ENCODE measurements at regions not wholly inside any gene's neighbourhood (a gene's known extent, or its start where the extent isn't known, plus 50 kb on each side); places are given as distances from the start of the nearest gene placed in this dataset.

DNA sequence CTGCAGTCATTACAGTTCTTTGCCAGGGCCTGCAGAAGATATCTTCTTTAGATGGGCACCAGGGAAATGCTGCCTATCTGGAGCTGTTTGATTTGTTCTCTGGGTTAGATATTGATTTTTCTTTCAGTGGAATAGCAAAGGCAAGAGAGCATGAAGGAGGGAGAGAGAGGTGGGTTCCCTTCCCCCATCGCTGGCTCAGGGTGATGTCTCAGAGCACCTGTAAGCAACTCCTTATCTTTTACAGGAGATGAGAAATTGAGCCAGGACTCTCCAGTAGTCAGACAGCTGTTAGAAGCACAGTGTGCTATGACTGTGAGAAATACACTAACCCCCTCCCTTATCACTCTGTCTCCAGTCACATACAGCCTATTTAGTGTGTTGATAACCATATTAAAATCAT is 89.3 kb upstream of the SLC24A5 start:
- no peaks in the 10 kb centered on the region for H3K9me3 Mint-ChIP-seq (ENCODE audit: unreplicated experiment)
- ChIA-PET POLR2A (interaction anchor here (0.7 to 1.0 kb wide), 2 partner anchors 14 to 28 kb away, joined by 3 to 4 read pairs; no protein-coding TSS in a partner anchor), CTCF (interaction anchor here (0.6 kb wide), 1 partner anchor 331 kb away, joined by 3 read pairs; no protein-coding TSS in a partner anchor)
- no TSS peak for BruUV-seq (replicated peaks)
- H3K27ac Mint-ChIP-seq (ENCODE audit: low read depth, unreplicated experiment), result no peak overlapping the region
- H3K27me3 Mint-ChIP-seq (ENCODE audit: insufficient read depth, unreplicated experiment), result no peaks in the 10 kb centered on the region
- no peak overlapping the region for H3K4me3 Mint-ChIP-seq (ENCODE audit: unreplicated experiment)
- TF ChIP-seq, protein P1, sequence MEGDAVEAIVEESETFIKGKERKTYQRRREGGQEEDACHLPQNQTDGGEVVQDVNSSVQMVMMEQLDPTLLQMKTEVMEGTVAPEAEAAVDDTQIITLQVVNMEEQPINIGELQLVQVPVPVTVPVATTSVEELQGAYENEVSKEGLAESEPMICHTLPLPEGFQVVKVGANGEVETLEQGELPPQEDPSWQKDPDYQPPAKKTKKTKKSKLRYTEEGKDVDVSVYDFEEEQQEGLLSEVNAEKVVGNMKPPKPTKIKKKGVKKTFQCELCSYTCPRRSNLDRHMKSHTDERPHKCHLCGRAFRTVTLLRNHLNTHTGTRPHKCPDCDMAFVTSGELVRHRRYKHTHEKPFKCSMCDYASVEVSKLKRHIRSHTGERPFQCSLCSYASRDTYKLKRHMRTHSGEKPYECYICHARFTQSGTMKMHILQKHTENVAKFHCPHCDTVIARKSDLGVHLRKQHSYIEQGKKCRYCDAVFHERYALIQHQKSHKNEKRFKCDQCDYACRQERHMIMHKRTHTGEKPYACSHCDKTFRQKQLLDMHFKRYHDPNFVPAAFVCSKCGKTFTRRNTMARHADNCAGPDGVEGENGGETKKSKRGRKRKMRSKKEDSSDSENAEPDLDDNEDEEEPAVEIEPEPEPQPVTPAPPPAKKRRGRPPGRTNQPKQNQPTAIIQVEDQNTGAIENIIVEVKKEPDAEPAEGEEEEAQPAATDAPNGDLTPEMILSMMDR (IDR thresholded peaks at IDR 0.05; ENCODE audit: unreplicated experiment), result no peak
- no peaks in the 10 kb centered on the region for H3K36me3 Mint-ChIP-seq (ENCODE audit: insufficient read depth, unreplicated experiment)
- peaks cover 5% of the 10 kb centered on the region for H3K4me1 Mint-ChIP-seq (ENCODE audit: insufficient read depth, unreplicated experiment)
- no peak for DNase-seq (ENCODE audit: unreplicated experiment)
- intact Hi-C loops (cut with micrococcal nuclease), result no loop called here

DNA sequence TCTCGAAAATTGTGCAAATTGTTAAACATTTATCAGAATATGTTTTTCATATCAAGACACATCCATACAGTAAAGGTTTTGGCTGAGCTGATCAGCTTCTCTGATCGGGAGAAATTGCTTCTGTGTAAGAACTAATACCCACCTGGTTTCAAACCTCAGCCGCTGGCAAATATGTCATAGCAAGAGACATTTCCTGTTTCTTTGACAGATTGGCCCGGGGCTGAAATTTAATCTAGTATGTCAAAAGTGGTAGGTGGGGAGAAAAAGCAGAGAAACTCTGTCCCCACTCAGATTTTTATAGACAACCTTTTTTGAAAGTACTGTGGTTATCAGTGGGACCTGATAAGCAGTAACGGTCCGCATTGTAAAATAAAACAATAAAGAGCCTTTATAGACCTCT is 88.8 kb upstream of the SLC24A5 start:
- POLR2A ChIA-PET, result interaction anchor here (1.0 kb wide), 1 partner anchor 28 kb away, joined by 3 read pairs; no protein-coding TSS in a partner anchor
- Mint-ChIP-seq H3K27ac (ENCODE audit: low read depth, unreplicated experiment) (no peak overlapping the region), H3K36me3 (ENCODE audit: insufficient read depth, unreplicated experiment) (no peaks in the 10 kb centered on the region), H3K4me3 (ENCODE audit: unreplicated experiment) (no peak overlapping the region), H3K9me3 (ENCODE audit: unreplicated experiment) (no peaks in the 10 kb centered on the region), H3K27me3 (ENCODE audit: insufficient read depth, unreplicated experiment) (no peaks in the 10 kb centered on the region), H3K4me1 (ENCODE audit: insufficient read depth, unreplicated experiment) (peaks cover 5% of the 10 kb centered on the region)
- TF ChIP-seq, protein P1 (IDR thresholded peaks at IDR 0.05; ENCODE audit: unreplicated experiment), result no peak
- intact Hi-C loops (cut with micrococcal nuclease), result no loop called here
- DNase-seq (ENCODE audit: unreplicated experiment), result no peak
- CTCF ChIA-PET, result no interaction called here
- BruUV-seq (replicated peaks), result no TSS peak

DNA sequence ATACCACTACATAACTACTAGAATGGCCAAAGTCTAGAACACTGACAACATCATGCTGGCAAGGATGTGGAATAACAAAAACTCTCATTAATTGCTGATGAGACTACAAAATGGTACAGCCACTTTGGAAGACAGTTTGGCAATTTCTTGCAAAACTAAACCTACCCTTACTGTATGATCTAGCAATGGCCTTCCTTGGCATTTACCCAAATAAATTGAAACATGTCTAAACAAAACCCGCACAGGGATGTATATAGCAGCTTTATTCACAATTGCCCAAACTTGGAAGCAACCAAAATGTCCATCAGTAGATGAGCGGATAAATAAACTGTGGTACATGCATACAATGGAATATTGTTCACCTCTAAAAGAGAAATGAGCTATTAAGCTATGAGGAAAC is 87.9 kb upstream of the SLC24A5 start:
- BruUV-seq (replicated peaks), result no TSS peak
- TF ChIP-seq, protein P1 (IDR thresholded peaks at IDR 0.05; ENCODE audit: unreplicated experiment), result no peak
- ChIA-PET POLR2A (no interaction called here), CTCF (no interaction called here)
- Mint-ChIP-seq H3K9me3 (ENCODE audit: unreplicated experiment) (no peaks in the 10 kb centered on the region), H3K27ac (ENCODE audit: low read depth, unreplicated experiment) (no peak overlapping the region), H3K27me3 (ENCODE audit: insufficient read depth, unreplicated experiment) (no peaks in the 10 kb centered on the region), H3K4me3 (ENCODE audit: unreplicated experiment) (no peak overlapping the region), H3K4me1 (ENCODE audit: insufficient read depth, unreplicated experiment) (peaks cover 5% of the 10 kb centered on the region), H3K36me3 (ENCODE audit: insufficient read depth, unreplicated experiment) (no peaks in the 10 kb centered on the region)
- DNase-seq (ENCODE audit: unreplicated experiment), result peak; percentile 59
- intact Hi-C loops (cut with micrococcal nuclease), result no loop called here

DNA sequence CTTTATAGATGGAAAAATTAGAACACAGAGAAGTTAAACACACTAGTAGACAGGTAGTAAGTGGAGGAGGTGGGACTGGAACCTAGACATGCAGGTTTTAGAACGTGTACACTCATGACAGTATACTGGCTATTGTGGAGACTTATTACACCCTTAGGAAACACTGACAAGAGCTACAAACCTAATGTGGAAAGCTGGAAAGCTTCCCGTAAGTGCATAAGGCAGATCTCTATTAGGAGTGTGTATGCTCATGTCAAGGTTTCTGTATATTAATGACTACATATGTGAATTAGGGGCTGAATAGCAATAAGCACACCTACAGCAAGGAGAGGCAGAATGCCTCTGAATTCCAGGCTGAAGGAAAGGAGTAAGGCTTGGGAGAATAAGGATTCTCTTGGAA is 82.6 kb upstream of the SLC24A5 start:
- Mint-ChIP-seq H3K27me3 (ENCODE audit: insufficient read depth, unreplicated experiment) (no peaks in the 10 kb centered on the region), H3K36me3 (ENCODE audit: insufficient read depth, unreplicated experiment) (no peaks in the 10 kb centered on the region), H3K4me1 (ENCODE audit: insufficient read depth, unreplicated experiment) (peaks cover 8% of the 10 kb centered on the region), H3K27ac (ENCODE audit: low read depth, unreplicated experiment) (no peak overlapping the region), H3K4me3 (ENCODE audit: unreplicated experiment) (no peak overlapping the region), H3K9me3 (ENCODE audit: unreplicated experiment) (no peaks in the 10 kb centered on the region)
- CTCF ChIA-PET, result interaction anchor here (1.0 kb wide), 1 partner anchor 21 kb away, joined by 3 read pairs; no protein-coding TSS in a partner anchor
- TF ChIP-seq, protein P1 (IDR thresholded peaks at IDR 0.05; ENCODE audit: unreplicated experiment), result no peak
- no TSS peak for BruUV-seq (replicated peaks)
- POLR2A ChIA-PET, result no interaction called here
- intact Hi-C loops (cut with micrococcal nuclease), result no loop called here
- no peak for DNase-seq (ENCODE audit: unreplicated experiment)

All from MCF 10A (cell line).